Activated CD4-positive, alpha-beta T cell treated with anti-CD3 and anti-CD28 coated beads, Interleukin-2, amount 50 U/mL, for 4 hours (primary cell): ENCODE measurements at regions not wholly inside any gene's neighbourhood (a gene's known extent, or its start where the extent isn't known, plus 50 kb on each side); places are given as distances from the start of the nearest gene placed in this dataset.
"Not testable (repeated sequence)": the region's sequence is repeated elsewhere in the genome, so short reads cannot be mapped to it uniquely, and the experiment has no call there.

Experiments used
- DNase-seq, 2 experiments: peaks; one replicate each; pipeline ENCODE4 v3.0.0-alpha.2; 2020

DNA sequence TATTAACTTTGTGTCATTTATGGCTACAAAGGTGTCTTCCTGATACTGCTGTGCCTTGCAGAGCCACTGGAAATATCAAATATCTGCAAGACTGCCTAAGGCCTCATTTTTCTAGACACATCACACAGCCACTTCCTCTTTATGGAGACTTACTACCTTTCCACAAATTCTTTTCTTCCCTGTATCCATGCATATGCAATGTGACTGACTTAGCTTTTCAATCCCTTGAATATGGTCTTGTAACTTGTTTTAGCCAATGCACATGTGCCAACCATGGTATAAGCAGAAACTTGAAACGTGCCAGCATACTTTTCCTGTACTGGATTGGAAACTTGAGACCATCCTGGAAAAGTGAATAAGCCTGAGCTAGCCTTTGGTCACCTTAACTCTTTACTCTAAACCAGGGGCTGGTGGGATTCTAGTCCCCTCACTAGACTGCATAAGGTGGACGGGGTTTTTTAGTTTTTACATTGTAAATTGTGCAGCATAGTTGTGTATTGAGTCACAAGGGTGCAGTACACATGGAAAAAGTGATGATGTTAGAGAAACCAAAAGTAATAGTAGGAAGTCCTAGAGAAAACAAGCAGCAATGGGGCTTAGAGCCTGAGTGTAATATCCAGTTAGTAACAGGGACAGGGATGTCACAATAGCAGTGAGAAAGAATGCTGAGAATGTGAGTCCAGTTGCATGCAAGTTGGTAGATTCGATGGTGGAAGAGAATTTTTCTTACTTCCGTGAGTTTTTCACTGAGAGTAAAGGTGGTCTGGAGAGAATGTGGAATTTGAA, 879.5 kb downstream of the SORCS1 start:
- DNase-seq: no peak

GRCh38 chr10:106280896-106281460, 883.5 kb downstream of the SORCS1 start:
- DNase-seq: no peak

DNA sequence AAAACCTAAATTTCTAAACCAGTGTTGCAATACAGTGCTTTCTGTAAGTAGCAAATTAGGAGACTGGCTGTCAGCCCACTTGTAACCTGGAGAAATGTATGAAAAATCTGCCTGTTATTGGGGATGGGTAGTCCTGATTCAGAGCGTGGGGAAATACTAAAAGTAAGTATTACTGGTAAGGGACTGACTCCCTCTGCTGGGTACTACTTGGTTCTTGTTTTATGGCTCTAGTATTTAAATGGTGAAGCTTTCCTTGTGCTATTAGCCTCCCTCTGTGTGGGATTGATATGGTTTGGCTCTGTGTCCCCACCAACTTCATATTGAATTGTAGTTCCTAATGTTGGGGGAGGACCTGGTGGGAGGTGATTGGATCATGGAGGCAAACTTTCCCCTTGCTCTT, 886.1 kb downstream of the SORCS1 start:
- DNase-seq: no peak

GRCh38 chr10:106271237-106271636, 893.3 kb downstream of the SORCS1 start:
- no peak for DNase-seq

DNA sequence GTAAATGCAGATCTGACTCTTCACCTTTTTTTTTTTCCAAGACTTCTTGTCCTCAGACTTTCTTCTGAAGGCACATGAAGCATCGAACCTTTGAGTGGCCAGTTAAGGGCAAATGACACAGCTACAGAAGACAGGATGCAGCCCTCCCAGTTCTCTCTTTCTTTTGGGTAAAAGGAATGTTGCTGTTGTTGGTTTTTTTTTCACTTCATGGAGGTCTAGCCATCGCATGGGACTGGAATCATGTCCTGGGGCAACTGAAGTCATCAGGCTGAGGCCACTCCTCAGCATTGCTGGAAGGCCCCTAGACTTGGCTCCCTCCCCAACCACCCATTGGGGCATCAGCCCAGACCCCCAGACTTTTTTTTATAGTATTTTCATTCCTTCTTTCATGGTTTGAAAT, 896.5 kb downstream of the SORCS1 start:
- no peak for DNase-seq

- DNase-seq: no peak
These were observed 896.9 kb downstream of the SORCS1 start for GRCh38 chr10:106267591-106267990.

- not testable (repeated sequence) for DNase-seq
These were observed 907.1 kb downstream of the SORCS1 start for GRCh38 chr10:106257432-106257831.

DNA sequence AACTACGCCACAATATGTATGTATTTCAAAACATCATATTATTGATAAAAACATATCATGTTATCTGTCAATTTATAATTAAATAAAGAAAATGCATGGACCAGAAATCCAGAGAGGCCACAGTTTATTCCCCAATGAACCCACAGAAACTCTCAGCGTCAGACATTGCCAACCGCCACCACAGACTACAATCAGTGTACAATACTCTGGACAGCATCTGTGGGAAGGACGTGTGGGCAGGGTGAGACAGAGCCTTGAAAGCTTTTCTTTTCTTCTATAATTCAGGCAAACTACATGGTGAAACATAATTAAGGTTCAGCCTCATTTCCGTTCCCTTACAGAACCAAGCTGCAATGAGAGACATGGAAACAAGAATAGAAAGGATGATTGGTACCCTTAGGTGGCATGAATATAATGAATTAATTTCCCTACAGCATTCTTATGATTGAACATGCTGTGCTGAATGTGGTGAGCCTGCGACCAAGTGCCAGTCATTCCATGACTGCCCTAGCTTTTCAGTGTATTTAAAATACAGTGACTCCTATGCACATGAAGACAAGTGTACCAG, 909.3 kb downstream of the SORCS1 start:
- no peak for DNase-seq

GRCh38 chr10:106254071-106254470, 910.4 kb downstream of the SORCS1 start:
- no peak for DNase-seq

DNA sequence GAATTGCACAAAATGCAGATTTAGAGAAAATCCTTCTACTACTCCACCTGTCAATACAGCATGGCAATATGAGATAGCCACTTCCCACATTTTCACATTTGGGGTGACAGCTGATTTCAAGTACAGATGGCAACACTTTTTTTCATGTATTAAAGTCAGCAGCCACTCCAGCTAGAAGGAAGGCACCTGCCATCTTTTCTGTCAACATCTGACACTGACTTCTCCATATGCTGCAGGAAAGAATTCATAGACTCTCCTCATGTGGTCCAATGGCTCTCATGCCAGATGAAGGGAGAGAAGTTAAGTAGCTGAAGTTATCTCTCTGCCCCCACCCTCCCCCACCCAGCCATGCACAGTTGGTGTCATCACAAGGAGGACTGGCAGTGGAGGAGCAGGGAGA, 912.0 kb downstream of the SORCS1 start:
- no peak for DNase-seq

DNA sequence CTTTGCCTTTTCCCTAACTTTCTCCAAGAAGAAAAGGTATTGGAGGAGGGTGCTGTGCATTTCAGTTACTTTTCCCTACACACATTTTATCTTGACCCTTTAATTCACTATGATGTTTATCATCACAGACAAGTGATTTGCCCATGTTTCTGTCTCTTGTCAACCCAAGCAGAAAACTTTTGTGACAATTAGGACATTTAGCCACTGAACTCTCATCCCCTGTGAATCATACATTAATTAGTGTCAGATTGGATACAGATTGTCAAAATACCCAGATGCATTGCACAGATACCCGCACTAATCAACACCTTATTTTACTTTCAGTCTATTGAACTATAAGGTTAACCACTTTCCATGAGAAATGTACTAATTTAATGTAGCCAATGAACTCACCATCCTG, 912.9 kb downstream of the SORCS1 start:
- DNase-seq: no peak

- no peak for DNase-seq
These were observed 922.2 kb downstream of the SORCS1 start for GRCh38 chr10:106242301-106242700.

DNA sequence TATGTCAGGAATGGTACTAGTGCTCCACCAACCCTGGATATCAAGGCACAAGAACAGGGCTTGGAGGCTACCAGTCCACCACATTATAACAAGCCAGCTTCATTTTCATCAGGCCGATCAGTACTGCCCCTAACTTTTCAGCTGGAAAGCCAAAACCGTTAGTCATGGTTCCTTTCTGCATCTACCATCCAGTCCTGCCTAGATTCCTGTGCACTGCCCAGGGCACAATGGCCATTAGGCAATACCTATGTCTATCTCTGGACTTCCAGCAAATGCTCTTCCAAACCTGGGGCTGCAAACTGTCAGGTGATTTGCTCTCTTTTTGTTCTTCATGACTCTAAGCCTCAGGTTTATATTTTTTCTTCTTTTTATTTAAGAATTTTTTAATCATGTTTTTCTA, 937.7 kb downstream of the SORCS1 start:
- DNase-seq: no peak

DNA sequence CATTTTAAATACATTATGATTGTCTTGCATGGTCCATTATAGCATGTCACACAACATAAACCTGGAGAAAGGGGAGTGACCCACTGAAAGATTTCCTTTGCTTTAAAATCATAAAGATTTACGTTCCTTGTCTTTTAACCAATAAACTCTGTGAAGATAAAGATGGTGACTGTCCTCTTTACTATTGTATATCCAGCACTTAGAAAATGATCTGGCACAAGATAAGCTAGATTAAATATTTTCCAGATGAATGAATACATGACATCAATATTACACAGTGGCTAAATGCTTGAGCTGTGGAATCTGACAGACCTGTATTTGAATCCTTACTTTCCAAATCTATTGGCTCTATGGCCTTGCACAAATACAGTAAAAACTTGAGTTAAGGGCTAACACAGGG, 938.4 kb downstream of the SORCS1 start:
- DNase-seq: no peak

DNA sequence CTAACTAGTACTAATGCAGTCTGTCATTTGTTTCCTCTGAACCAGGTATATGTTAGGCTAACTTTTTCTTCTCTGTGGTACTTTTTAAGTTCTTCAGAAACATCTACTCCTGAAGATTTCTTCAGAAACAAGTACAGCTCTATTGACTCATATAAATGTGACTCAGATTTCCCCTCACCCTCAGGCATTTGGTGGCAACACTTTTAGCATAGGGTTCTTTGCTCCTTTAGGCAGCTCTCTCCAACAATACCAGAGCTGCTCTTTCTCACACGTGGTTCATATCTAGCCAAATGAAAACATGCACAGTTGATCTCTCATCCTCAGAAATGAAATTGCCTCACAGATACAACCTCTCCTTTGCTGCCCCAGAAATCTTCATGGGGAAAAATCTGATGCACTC, 939.8 kb downstream of the SORCS1 start:
- no peak for DNase-seq

GRCh38 chr10:106217627-106218026, 946.9 kb downstream of the SORCS1 start:
- DNase-seq: no peak

DNA sequence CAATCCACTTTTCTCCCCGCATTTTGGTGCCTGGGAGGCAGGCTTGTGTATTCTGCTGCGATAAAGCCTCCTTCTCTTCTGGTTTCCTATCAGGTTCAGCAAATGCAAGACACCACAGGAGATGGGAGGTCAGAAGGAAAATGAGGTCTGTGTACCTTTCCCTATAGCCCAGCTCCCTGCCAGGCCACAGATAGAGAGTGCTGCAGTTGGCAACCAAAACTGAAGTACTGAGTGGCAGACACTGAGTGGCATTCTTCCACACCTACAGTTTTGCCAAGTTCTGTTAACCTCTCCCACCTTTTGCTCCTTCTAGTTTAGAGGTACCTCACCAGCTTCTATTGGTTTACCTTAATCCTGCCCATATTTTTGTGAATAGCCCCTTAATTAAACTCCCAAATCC, 948.4 kb downstream of the SORCS1 start:
- no peak for DNase-seq

DNA sequence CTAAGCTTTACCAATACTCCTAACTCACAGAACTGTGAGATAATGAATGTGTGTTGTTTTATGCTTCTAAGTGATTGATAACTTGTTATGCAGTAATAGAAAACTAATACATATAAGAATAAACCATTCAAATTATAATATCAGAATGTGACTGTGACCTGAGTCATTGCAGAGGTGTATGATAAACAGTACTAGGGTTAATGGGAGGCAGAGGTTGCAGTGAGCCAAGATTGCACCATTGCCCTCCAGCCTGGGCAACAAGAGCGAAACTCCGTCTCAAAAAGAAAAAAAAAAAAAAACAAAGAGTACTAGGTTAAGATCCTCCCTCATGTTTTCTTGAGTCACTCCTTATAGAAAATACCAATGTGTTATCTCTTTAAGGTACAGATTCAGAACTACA, 950.3 kb downstream of the SORCS1 start:
- no peak for DNase-seq

DNA sequence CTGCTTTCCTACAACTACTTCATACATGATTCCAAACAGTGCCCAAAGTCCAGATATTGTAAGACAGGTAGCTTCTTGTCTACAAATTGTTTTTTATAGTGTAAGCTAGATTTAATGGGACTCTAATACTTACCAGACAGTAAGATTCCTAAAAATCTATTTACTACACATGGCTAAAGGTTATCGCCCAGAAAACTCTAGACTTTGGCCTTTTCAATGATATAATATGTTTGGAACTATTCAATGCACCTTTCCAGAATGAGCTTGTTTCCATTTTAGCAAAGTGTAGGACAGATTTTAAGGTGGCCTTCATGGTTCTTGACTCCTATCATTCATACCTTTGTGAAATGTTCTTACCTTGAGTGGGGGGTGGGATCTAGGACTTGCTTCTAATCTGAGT, 951.0 kb downstream of the SORCS1 start:
- DNase-seq: no peak

DNA sequence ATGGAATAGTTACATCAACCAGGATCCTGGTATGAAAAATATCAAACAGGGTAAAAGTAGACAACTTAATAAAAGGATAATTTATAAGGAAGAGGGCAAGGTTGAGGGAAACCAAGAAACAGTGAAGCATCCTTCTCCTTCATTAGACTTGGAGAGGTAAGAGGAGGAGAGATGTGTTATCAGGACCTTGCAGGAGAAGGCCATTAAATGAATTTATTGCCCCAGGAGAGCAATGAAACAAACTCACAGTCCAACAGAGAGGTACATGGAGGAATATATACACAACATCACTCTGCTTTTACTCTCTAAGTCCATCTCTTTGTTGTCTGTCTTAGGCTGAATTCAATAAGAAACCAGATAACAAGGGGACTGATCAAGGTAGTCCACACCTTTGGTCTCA, 966.2 kb downstream of the SORCS1 start:
- DNase-seq: no peak

GRCh38 chr10:106189292-106189691, 975.2 kb downstream of the SORCS1 start:
- no peak for DNase-seq

DNA sequence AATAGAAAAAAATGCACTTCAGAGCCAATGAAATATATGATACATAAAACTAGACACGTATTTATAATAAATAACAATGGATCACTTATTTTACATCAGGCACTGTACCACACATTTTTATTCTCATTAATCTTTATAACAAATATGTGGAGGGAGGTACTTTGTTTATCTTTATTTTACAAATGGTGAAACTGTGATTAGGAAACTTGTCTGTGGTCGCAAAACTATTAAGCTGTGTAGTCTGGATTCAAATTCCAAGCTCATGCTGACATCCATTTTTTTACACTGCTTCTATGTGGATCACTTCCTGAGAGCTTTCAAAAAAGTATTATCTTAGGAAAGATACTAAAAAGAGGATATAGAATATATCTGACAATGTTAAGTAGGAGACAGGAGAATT, 978.6 kb downstream of the SORCS1 start:
- DNase-seq: no peak

GRCh38 chr10:106183041-106183440, 981.5 kb downstream of the SORCS1 start:
- DNase-seq: no peak

DNA sequence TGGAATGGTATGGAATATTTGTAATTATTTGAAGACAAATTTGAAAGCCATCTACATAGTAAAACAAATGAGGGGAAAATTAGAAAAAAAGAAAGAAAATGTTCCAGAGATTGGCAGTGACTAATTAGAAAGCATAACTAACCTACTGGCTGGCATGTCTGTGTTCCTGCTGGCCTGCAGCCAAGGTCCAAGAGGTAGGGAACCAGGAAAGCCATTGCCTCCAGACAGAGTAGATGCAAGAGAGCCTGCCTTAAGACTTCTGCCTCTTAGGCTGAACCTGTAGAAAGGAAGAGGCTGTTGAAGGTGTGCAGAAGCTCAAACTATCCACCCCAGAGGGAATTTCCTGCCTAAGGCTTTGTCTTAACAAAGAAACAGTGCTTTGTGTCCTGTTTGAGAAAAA, 982.0 kb downstream of the SORCS1 start:
- DNase-seq: no peak

DNA sequence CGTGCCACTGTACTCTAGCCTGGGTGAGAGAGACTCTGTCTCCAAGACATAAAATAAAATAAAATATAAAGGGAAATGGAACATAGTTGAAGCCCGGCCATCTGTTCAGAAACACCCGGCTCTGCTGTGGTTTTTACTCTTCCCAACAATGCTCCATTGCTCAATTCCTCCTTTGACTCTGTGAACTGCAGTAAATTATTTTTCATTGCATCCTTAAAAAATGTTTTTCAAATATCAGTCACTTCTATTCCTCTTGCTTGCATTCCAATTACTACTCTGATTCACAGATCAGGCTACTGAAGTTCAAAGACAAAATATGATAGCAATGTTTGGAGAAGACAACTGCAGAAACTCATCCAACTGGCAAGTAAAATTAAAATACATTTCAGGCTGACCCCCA, 983.0 kb downstream of the SORCS1 start:
- DNase-seq: no peak
